Liver (tissue), 8 donors: ENCODE measurements at regions not wholly inside any gene's neighbourhood (a gene's known extent, or its start where the extent isn't known, plus 50 kb on each side); places are given as distances from the start of the nearest gene placed in this dataset.

Experiments used
- DNase-seq: peaks from one replicate; pipeline ENCODE4 v3.0.0-alpha.2; 2017; ENCODE audit warnings: low spot score
- H3K27ac ChIP-seq, 2 donors: one replicate each; pipeline ENCODE4 v1.7.0; 2013; ENCODE audit warnings: inconsistent platforms in 2 of 2, low read length in 2 of 2, control low read depth in 1 of 2, low read depth in 1 of 2, mild to moderate bottlenecking in 1 of 2
- H3K27me3 ChIP-seq, 4 donors: one replicate each; pipeline versions ENCODE4 v1.6.1 to v1.7.0; 2013; ENCODE audit warnings: low read length in 3 of 4, inconsistent platforms in 1 of 4, mild to moderate bottlenecking in 1 of 4, moderate library complexity in 1 of 4; ENCODE audit not compliant: control insufficient read depth in 4 of 4, insufficient read depth in 4 of 4
- H3K36me3 ChIP-seq, 4 donors: one replicate each; pipeline versions ENCODE4 v1.6.1 to v1.7.0; 2013; ENCODE audit warnings: low read length in 3 of 4, mild to moderate bottlenecking in 3 of 4, low read depth in 1 of 4, moderate library complexity in 1 of 4; ENCODE audit not compliant: control insufficient read depth in 4 of 4, insufficient read depth in 3 of 4
- H3K4me1 ChIP-seq, 4 donors: one replicate each; pipeline versions ENCODE4 v1.6.1 to v1.7.0; 2013; ENCODE audit warnings: low read length in 3 of 4, mild to moderate bottlenecking in 3 of 4, moderate library complexity in 1 of 4; ENCODE audit not compliant: control insufficient read depth in 4 of 4, insufficient read depth in 4 of 4
- H3K4me3 ChIP-seq, 3 donors: one replicate each; pipeline versions ENCODE4 v1.6.1 to v1.7.0; 2013; ENCODE audit warnings: low read length in 3 of 3, control low read depth in 1 of 3, low read depth in 1 of 3, mild to moderate bottlenecking in 1 of 3
- H3K9ac ChIP-seq, 2 donors: one replicate each; pipeline ENCODE4 v1.7.0; 2013; ENCODE audit warnings: low read length in 2 of 2, mild to moderate bottlenecking in 2 of 2, moderate library complexity in 2 of 2, control low read depth in 1 of 2, low read depth in 1 of 2
- H3K9me3 ChIP-seq, 4 donors: one replicate each; pipeline versions ENCODE4 v1.6.1 to v1.7.0; 2013; ENCODE audit warnings: low read length in 3 of 4; ENCODE audit not compliant: control insufficient read depth in 4 of 4
- CTCF ChIP-seq: fragments of 150-350 bp; IDR thresholded peaks from 2 replicates; pipeline ENCODE4 v1.5.1; 2017; ENCODE audit warnings: improper control_type of control experiment, low read depth, low read length; ENCODE audit not compliant: missing input control
- FOXA1 ChIP-seq: IDR thresholded peaks from 2 replicates; pipeline ENCODE4 v1.6.1; 2016; ENCODE audit warnings: antibody characterized with exemption
- FOXA2 ChIP-seq: IDR thresholded peaks from 2 replicates; pipeline ENCODE4 v1.6.1; 2016; ENCODE audit warnings: antibody characterized with exemption
- GABPA ChIP-seq, 2 donors: IDR thresholded peaks in 1 of 2; conservative IDR thresholded peaks in 1 of 2; 2 replicates each; pipeline ENCODE4 v1.6.1; 2016; ENCODE audit warnings: antibody characterized with exemption in 2 of 2, mild to moderate bottlenecking in 1 of 2, moderate library complexity in 1 of 2
- HNF4A ChIP-seq, 2 donors: conservative IDR thresholded peaks; 2 replicates each; pipeline ENCODE4 v1.6.1; 2016; ENCODE audit warnings: antibody characterized with exemption in 2 of 2, mild to moderate bottlenecking in 2 of 2
- HNF4G ChIP-seq: IDR thresholded peaks from 2 replicates; pipeline ENCODE4 v1.6.1; 2016; ENCODE audit warnings: antibody characterized with exemption
- NR2F2 ChIP-seq: IDR thresholded peaks from 2 replicates; pipeline ENCODE4 v1.6.1; 2016; ENCODE audit warnings: antibody characterized with exemption
- REST ChIP-seq: IDR thresholded peaks from 2 replicates; pipeline ENCODE4 v1.6.1; 2016; ENCODE audit warnings: antibody characterized with exemption, mild to moderate bottlenecking
- RXRA ChIP-seq, 2 donors: IDR thresholded peaks; 2 replicates each; pipeline ENCODE4 v1.6.1; 2017 to 2018; ENCODE audit warnings: antibody characterized with exemption in 2 of 2, mild to moderate bottlenecking in 1 of 2
- TAF1 ChIP-seq: conservative IDR thresholded peaks from 2 replicates; pipeline ENCODE4 v1.6.1; 2016; ENCODE audit warnings: antibody characterized with exemption, mild to moderate bottlenecking
- YY1 ChIP-seq: IDR thresholded peaks from 2 replicates; pipeline ENCODE4 v1.6.1; 2016; ENCODE audit warnings: antibody characterized with exemption, mild to moderate bottlenecking
- ZBTB33 ChIP-seq: IDR thresholded peaks from 2 replicates; pipeline ENCODE4 v1.6.1; 2016; ENCODE audit warnings: antibody characterized with exemption
- WGBS: extraction: QIAGEN DNeasy Blood & Tissue Kit; methylation state at CpG from one replicate; pipeline ENCODE4 v1.1.7; 2013; 5-methylcytosine and 5-hydroxymethylcytosine counted together
- TF ChIP-seq, protein P1 (sequence below): IDR thresholded peaks from 2 replicates; pipeline ENCODE4 v1.6.1; 2016; ENCODE audit warnings: antibody characterized with exemption
- TF ChIP-seq, protein P2 (sequence below): IDR thresholded peaks from 2 replicates; pipeline ENCODE4 v1.6.1; 2016; ENCODE audit warnings: antibody characterized with exemption
- donor health status: healthy.
- donor health status: healthy.
- donor health status: healthy.
- donor health status: healthy.
- donor health status: healthy.

DNA sequence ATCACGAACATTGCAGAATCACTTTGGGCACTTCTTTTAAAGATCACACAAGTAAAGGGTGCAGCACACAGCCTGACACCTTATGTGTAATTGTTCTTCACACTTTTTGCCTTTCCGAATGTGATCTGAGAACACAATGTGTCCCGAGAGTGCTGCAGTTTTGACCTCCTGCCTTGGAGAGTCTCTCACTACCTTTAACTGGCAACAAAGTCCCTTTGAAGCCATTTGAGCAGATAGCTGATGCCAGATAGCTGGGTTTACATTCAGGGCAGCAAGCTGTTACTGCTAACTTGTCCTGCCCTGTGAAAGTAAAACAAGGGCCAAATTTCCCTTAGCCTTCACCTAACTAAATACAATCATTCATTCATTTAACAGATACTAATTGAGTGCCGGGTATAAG, 411.0 kb upstream of the DYNLRB2 start:
- no peak overlapping the region for H3K9ac ChIP-seq
- no peaks in the 10 kb centered on the region for H3K4me1 ChIP-seq
- H3K27ac ChIP-seq, result no peak overlapping the region
- 76% methylated on average over 4 of the region's 4 CpGs for WGBS
- H3K27me3 ChIP-seq, result no peaks in the 10 kb centered on the region
- H3K36me3 ChIP-seq, result no peaks in the 10 kb centered on the region
- H3K4me3 ChIP-seq, result no peak overlapping the region
- TF ChIP-seq GABPA (IDR thresholded peaks at IDR 0.05 in 1 of 2, conservative IDR thresholded peaks at IDR 0.05 in 1 of 2) (no peak), REST (no peak), CTCF (no peak), ZBTB33 (no peak), RXRA (IDR thresholded peaks at IDR 0.05) (no peak), TAF1 (no peak), FOXA1 (no peak), HNF4G (no peak), HNF4A (conservative IDR thresholded peaks at IDR 0.05) (no peak), YY1 (no peak)
- TF ChIP-seq, protein P1, sequence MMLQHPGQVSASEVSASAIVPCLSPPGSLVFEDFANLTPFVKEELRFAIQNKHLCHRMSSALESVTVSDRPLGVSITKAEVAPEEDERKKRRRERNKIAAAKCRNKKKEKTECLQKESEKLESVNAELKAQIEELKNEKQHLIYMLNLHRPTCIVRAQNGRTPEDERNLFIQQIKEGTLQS, result no peak
- TF ChIP-seq, protein P2, sequence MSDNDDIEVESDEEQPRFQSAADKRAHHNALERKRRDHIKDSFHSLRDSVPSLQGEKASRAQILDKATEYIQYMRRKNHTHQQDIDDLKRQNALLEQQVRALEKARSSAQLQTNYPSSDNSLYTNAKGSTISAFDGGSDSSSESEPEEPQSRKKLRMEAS, result no peak
- DNase-seq, result no peak
- no peaks in the 10 kb centered on the region for H3K9me3 ChIP-seq

- H3K4me3 ChIP-seq, result no peak overlapping the region
- TF ChIP-seq NR2F2 (peak; percentile 58), REST (no peak), HNF4G (no peak), FOXA2 (no peak), HNF4A (conservative IDR thresholded peaks at IDR 0.05) (no peak)
- no peaks in the 10 kb centered on the region for H3K9me3 ChIP-seq
- H3K9ac ChIP-seq, result no peak overlapping the region
- no peak overlapping the region for H3K27ac ChIP-seq
- no peaks in the 10 kb centered on the region for H3K4me1 ChIP-seq
- DNase-seq, result no peak
- 82% methylated on average over 5 of the region's 5 CpGs for WGBS
- no peaks in the 10 kb centered on the region for H3K27me3 ChIP-seq
- H3K36me3 ChIP-seq, result no peaks in the 10 kb centered on the region
Observed at GRCh38 chr16:80125677-80126076, 415.1 kb upstream of the DYNLRB2 start.
